CD4-positive, alpha-beta T cell (primary cell): ENCODE measurements at regions not wholly inside any gene's neighbourhood (a gene's known extent, or its start where the extent isn't known, plus 50 kb on each side); places are given as distances from the start of the nearest gene placed in this dataset.

Experiments used
- ATAC-seq: fragments of 200-7000 bp; cut with Tn5 transposase; one replicate; pipeline ENCODE4 v1.10.0; 2022; ENCODE audit warnings: mild to moderate bottlenecking; ENCODE audit not compliant: poor library complexity
- CTCF ChIA-PET: fragments of 350-600 bp; sonication (Branson Sonifier 250); formaldehyde crosslinking; loops from one replicate; lab custom pipeline; 2021; ENCODE audit warnings: antibody characterized with exemption, inconsistent platforms; lab: Charles Lee
- POLR2A ChIA-PET: fragments of 350-600 bp; sonication (Branson Sonifier 250); formaldehyde crosslinking; loops from one replicate; lab custom pipeline; 2021; ENCODE audit warnings: antibody characterized with exemption, inconsistent platforms; lab: Charles Lee
- DNase-seq, 14 experiments: peaks; one replicate each; pipeline ENCODE4 v3.0.0-alpha.2; 2013 to 2020; ENCODE audit warnings: mixed read lengths in 2 of 14
- H3K27ac ChIP-seq, 2 donors: one replicate each; pipeline versions ENCODE4 v1.5.1 to v1.7.0; 2013; ENCODE audit warnings: low read length in 2 of 2, low read depth in 1 of 2, mild to moderate bottlenecking in 1 of 2
- H3K27me3 ChIP-seq, 2 experiments: 1 replicate in 1 of 2; 2 replicates in 1 of 2; pipeline versions ENCODE4 v1.6.1 to v1.7.0; 2013; ENCODE audit warnings: low read length in 2 of 2, control low read depth in 1 of 2, mild to moderate bottlenecking in 1 of 2, moderate library complexity in 1 of 2; ENCODE audit not compliant: insufficient read depth in 2 of 2, control insufficient read depth in 1 of 2
- H3K36me3 ChIP-seq: one replicate; pipeline ENCODE4 v1.6.1; 2013; ENCODE audit warnings: low read length, control low read depth; ENCODE audit not compliant: insufficient read depth
- H3K4me1 ChIP-seq: one replicate; pipeline ENCODE4 v1.6.1; 2013; ENCODE audit warnings: low read length, control low read depth; ENCODE audit not compliant: insufficient read depth
- H3K4me3 ChIP-seq: one replicate; pipeline ENCODE4 v1.5.1; 2013; ENCODE audit warnings: mild to moderate bottlenecking, low read length, moderate library complexity
- H3K9me3 ChIP-seq, 2 experiments: 1 replicate in 1 of 2; 2 replicates in 1 of 2; pipeline versions ENCODE4 v1.6.1 to v1.7.0; 2013; ENCODE audit warnings: low read length in 2 of 2, mild to moderate bottlenecking in 2 of 2, control low read depth in 1 of 2, moderate library complexity in 1 of 2; ENCODE audit not compliant: control insufficient read depth in 1 of 2, insufficient read depth in 1 of 2
- H3K27ac Mint-ChIP-seq: one replicate; pipeline ENCODE4 v1.8.0; 2020; ENCODE audit warnings: mixed read lengths
- H3K27me3 Mint-ChIP-seq: one replicate; pipeline ENCODE4 v1.8.0; 2021; ENCODE audit warnings: mixed read lengths
- H3K36me3 Mint-ChIP-seq: one replicate; pipeline ENCODE4 v1.8.0; 2021; ENCODE audit warnings: low read depth, mixed read lengths
- H3K4me1 Mint-ChIP-seq: one replicate; pipeline ENCODE4 v1.8.0; 2021; ENCODE audit warnings: low read depth, mixed read lengths
- H3K4me3 Mint-ChIP-seq: one replicate; pipeline ENCODE4 v1.8.0; 2020; ENCODE audit warnings: mild to moderate bottlenecking, mixed read lengths
- H3K9me3 Mint-ChIP-seq: one replicate; pipeline ENCODE4 v1.8.0; 2020; ENCODE audit warnings: mixed read lengths
- intact Hi-C, 2 experiments: fragments of 100-400 bp; cut with DNase I in 1 of 2; cut with micrococcal nuclease in 1 of 2; formaldehyde crosslinking; loops; one replicate each; pipeline versions ENCODE4 v1.15.1 to v1.9.0; 2023 to 2025; cut with DNase I, micrococcal nuclease
- TF ChIP-seq, protein P1 (sequence below): fragments of 200-600 bp; IDR thresholded peaks from one replicate; pipeline ENCODE4 v1.8.0; 2022; ENCODE audit warnings: antibody characterized with exemption, mild to moderate bottlenecking

DNA sequence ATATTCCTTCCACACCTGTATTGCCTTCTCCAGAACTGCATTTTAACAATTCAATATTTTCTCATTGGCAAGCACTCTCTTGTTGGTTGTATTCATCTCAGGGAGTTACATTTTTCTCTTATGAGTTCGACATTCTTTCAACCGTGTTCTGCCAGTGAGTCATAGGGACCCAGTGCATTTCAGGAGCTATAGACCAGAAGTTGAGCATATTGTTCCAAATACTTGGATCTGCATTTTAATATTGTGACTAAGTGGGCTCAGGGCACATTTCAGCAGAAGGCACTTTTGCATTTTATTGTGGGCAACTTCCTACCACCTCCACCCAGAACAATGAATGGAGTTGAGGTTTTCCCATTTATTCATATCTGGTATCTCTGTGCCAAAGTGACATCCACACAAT lies 132.8 kb downstream of the TNFSF18 start:
- Mint-ChIP-seq H3K27ac (no peak overlapping the region), H3K9me3 (peaks cover 3% of the 10 kb centered on the region), H3K27me3 (no peaks in the 10 kb centered on the region), H3K36me3 (no peaks in the 10 kb centered on the region), H3K4me1 (no peaks in the 10 kb centered on the region), H3K4me3 (no peak overlapping the region)
- ChIA-PET CTCF (no interaction called here), POLR2A (no interaction called here)
- intact Hi-C loops: loop anchor here in 1 of 2 experiments (5.0 kb wide), 1 partner anchor 41 kb away; no protein-coding TSS in a partner anchor
- TF ChIP-seq, protein P1, sequence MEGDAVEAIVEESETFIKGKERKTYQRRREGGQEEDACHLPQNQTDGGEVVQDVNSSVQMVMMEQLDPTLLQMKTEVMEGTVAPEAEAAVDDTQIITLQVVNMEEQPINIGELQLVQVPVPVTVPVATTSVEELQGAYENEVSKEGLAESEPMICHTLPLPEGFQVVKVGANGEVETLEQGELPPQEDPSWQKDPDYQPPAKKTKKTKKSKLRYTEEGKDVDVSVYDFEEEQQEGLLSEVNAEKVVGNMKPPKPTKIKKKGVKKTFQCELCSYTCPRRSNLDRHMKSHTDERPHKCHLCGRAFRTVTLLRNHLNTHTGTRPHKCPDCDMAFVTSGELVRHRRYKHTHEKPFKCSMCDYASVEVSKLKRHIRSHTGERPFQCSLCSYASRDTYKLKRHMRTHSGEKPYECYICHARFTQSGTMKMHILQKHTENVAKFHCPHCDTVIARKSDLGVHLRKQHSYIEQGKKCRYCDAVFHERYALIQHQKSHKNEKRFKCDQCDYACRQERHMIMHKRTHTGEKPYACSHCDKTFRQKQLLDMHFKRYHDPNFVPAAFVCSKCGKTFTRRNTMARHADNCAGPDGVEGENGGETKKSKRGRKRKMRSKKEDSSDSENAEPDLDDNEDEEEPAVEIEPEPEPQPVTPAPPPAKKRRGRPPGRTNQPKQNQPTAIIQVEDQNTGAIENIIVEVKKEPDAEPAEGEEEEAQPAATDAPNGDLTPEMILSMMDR: no peak
- H3K36me3 ChIP-seq: no peaks in the 10 kb centered on the region
- ATAC-seq (no peak), DNase-seq (no peak)
- H3K9me3 ChIP-seq: peaks cover under 1 to 6% of the 10 kb centered on the region in 2 experiments
- no peaks in the 10 kb centered on the region for H3K27me3 ChIP-seq
- H3K4me1 ChIP-seq: no peaks in the 10 kb centered on the region
- H3K27ac ChIP-seq: no peak overlapping the region
- no peak overlapping the region for H3K4me3 ChIP-seq

DNA sequence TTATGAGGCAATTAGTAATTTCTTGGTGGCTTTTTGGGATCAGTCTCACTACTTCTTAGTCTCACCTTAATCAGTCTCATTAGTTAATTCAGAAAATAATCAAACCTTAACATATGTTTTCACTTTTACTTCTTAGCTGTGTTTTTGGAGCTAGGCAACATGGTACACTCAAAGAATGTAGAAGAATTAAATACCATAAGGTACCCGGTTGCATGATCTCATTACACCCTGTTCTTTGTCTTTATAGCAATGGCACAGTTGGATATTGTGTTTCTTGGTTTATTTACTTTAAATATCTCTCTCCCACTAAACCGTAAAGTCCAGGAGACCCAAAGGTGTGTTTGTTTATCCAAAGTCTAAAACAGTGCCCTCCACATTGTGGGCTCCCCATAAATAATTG lies 132.3 kb downstream of the TNFSF18 start:
- Mint-ChIP-seq H3K27ac (no peak overlapping the region), H3K36me3 (no peaks in the 10 kb centered on the region), H3K4me3 (no peak overlapping the region), H3K9me3 (peaks cover under 1% of the 10 kb centered on the region), H3K4me1 (no peaks in the 10 kb centered on the region), H3K27me3 (no peaks in the 10 kb centered on the region)
- H3K27me3 ChIP-seq: no peaks in the 10 kb centered on the region
- H3K4me3 ChIP-seq: no peak overlapping the region
- ChIA-PET CTCF (no interaction called here), POLR2A (no interaction called here)
- no peaks in the 10 kb centered on the region for H3K4me1 ChIP-seq
- DNase-seq (no peak), ATAC-seq (no peak)
- intact Hi-C loops: loop anchor here in 1 of 2 experiments (5.0 kb wide), 1 partner anchor 41 kb away; no protein-coding TSS in a partner anchor
- H3K36me3 ChIP-seq: no peaks in the 10 kb centered on the region
- H3K27ac ChIP-seq: no peak overlapping the region
- TF ChIP-seq, protein P1: no peak
- H3K9me3 ChIP-seq: peaks cover 0 to 2% of the 10 kb centered on the region in 2 experiments

DNA sequence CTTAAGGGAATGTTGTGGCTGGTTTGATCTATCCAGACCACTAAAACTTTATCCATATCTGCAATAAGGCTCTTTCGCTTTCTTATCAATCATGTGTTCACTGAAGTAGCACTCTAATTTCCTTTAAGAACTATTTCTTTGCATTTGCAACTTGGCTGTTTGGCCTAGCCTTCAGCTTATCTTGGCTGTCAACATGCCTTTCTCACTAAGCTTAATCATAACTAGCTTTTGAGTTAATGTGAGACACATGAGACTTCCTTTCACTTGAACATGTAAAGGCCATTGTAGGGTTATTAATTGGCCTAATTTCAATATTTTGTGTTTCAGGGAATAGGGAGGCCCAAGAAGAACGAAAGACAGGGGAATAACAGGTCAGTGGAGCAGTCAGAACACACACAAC lies 124.7 kb downstream of the TNFSF18 start:
- no peak for DNase-seq
- no peaks in the 10 kb centered on the region for H3K4me1 Mint-ChIP-seq
- CTCF ChIA-PET: no interaction called here
- intact Hi-C loops: no loop called here
- TF ChIP-seq, protein P1: no peak
- no peak overlapping the region for H3K4me3 Mint-ChIP-seq
- H3K4me1 ChIP-seq: no peaks in the 10 kb centered on the region
- ATAC-seq: no peak
- no peaks in the 10 kb centered on the region for H3K36me3 ChIP-seq
- no peaks in the 10 kb centered on the region for H3K9me3 Mint-ChIP-seq
- no peaks in the 10 kb centered on the region for H3K9me3 ChIP-seq
- POLR2A ChIA-PET: no interaction called here
- H3K27me3 Mint-ChIP-seq: no peaks in the 10 kb centered on the region
- no peak overlapping the region for H3K27ac ChIP-seq
- no peaks in the 10 kb centered on the region for H3K27me3 ChIP-seq
- no peaks in the 10 kb centered on the region for H3K36me3 Mint-ChIP-seq
- no peak overlapping the region for H3K4me3 ChIP-seq
- H3K27ac Mint-ChIP-seq: no peak overlapping the region
